Thyroid gland (tissue), 4 donors: ENCODE measurements at regions not wholly inside any gene's neighbourhood (a gene's known extent, or its start where the extent isn't known, plus 50 kb on each side); places are given as distances from the start of the nearest gene placed in this dataset.

ENCODE experiments used
- DNase-seq, 2 donors: peaks; one replicate each; pipeline ENCODE4 v3.0.0-alpha.2; 2019
- H3K27ac ChIP-seq, 3 donors: fragments of 200-600 bp; sonication (generic); 1 replicate in 2 of 3; 2 replicates in 1 of 3; pipeline ENCODE4 v1.5.1; 2016 to 2019; ENCODE audit warnings: mild to moderate bottlenecking in 1 of 3, moderate library complexity in 1 of 3
- H3K27me3 ChIP-seq: fragments of 200-600 bp; sonication (generic); one replicate; pipeline ENCODE4 v1.5.1; 2019
- H3K36me3 ChIP-seq, 2 donors: fragments of 200-600 bp; sonication (generic); one replicate each; pipeline ENCODE4 v1.5.1; 2016 to 2019
- H3K4me1 ChIP-seq, 2 donors: fragments of 200-600 bp; sonication (generic); one replicate each; pipeline ENCODE4 v1.5.1; 2017 to 2019
- H3K4me3 ChIP-seq, 3 donors: fragments of 200-600 bp; sonication (generic); replicated peaks in 1 of 3; 1 replicate in 2 of 3; 2 replicates in 1 of 3; pipeline ENCODE4 v1.5.1; 2016; ENCODE audit warnings: mild to moderate bottlenecking in 1 of 3
- H3K9me3 ChIP-seq: fragments of 200-600 bp; sonication (generic); one replicate; pipeline ENCODE4 v1.5.1; 2017
- POLR2A ChIP-seq, 2 donors: fragments of 450-650 bp; IDR thresholded peaks; one replicate each; pipeline ENCODE4 v1.6.1; 2017; ENCODE audit warnings: antibody characterized with exemption in 2 of 2, mild to moderate bottlenecking in 2 of 2, moderate library complexity in 1 of 2
- WGBS, 2 donors: methylation state at CpG; one replicate each; pipeline ENCODE4 v1.1.5; 2017; 5-methylcytosine and 5-hydroxymethylcytosine counted together
- intact Hi-C: fragments of 100-400 bp; cut with DNase I; formaldehyde crosslinking; loops from one replicate; pipeline ENCODE4 v1.15.1; 2023
- TF ChIP-seq, protein P1 (sequence below), 6 experiments: fragments of 200-600 bp in 3 of 6; fragments of 450-650 bp in 3 of 6; sonication (generic) in 3 of 6; IDR thresholded peaks; one replicate each; pipeline ENCODE4 v1.5.1; 2016 to 2019; ENCODE audit warnings: antibody characterized with exemption in 6 of 6, mild to moderate bottlenecking in 2 of 6, inconsistent platforms in 1 of 6, moderate library complexity in 1 of 6

- 84 to 85% methylated on average over 2 of the region's 2 CpGs for WGBS, 2 donors
These were observed 387.8 kb downstream of the SMOC2 start for GRCh38 chr6:168828800-168829199.

DNA sequence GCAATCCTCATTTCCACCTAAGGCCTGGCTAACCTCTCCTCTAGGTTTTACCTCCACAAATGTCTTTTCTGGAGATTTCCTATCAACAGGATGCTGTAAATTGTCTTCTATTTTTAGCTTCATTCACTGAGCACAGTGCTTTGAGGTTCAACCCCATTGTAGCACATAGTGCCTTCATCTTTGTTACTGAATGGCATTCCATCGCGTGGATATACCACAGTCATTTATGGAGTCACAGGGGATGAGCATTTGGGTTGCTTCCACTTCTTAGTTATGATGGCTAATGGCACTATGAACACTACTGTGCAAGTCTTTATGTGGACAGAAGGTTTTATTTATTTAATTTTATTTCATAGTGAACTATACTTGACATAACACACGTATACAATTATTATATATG lies 387.1 kb downstream of the SMOC2 start:
- Histone ChIP-seq H3K4me3 (no peak overlapping the region), H3K27ac (no peak overlapping the region), H3K27me3 (no peaks in the 10 kb centered on the region), H3K9me3 (no peaks in the 10 kb centered on the region), H3K4me1 (no peaks in the 10 kb centered on the region), H3K36me3 (no peaks in the 10 kb centered on the region)
- intact Hi-C loops, result no loop called here
- TF ChIP-seq POLR2A (IDR thresholded peaks at IDR 0.05), result no peak
- TF ChIP-seq, protein P1, sequence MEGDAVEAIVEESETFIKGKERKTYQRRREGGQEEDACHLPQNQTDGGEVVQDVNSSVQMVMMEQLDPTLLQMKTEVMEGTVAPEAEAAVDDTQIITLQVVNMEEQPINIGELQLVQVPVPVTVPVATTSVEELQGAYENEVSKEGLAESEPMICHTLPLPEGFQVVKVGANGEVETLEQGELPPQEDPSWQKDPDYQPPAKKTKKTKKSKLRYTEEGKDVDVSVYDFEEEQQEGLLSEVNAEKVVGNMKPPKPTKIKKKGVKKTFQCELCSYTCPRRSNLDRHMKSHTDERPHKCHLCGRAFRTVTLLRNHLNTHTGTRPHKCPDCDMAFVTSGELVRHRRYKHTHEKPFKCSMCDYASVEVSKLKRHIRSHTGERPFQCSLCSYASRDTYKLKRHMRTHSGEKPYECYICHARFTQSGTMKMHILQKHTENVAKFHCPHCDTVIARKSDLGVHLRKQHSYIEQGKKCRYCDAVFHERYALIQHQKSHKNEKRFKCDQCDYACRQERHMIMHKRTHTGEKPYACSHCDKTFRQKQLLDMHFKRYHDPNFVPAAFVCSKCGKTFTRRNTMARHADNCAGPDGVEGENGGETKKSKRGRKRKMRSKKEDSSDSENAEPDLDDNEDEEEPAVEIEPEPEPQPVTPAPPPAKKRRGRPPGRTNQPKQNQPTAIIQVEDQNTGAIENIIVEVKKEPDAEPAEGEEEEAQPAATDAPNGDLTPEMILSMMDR (IDR thresholded peaks at IDR 0.05), result no peak
- WGBS, 2 donors, result 70 to 94% methylated on average over 3 of the region's 3 CpGs
- DNase-seq, result no peak

More at GRCh38 chr6:168828800-168829199, 387.8 kb downstream of the SMOC2 start:
- no peak for TF ChIP-seq POLR2A (IDR thresholded peaks at IDR 0.05)
- TF ChIP-seq, protein P1 (IDR thresholded peaks at IDR 0.05), result no peak
- Histone ChIP-seq H3K27ac (no peak overlapping the region), H3K9me3 (no peaks in the 10 kb centered on the region), H3K27me3 (no peaks in the 10 kb centered on the region), H3K4me1 (no peaks in the 10 kb centered on the region), H3K4me3 (no peak overlapping the region), H3K36me3 (no peaks in the 10 kb centered on the region)
- no peak for DNase-seq
- intact Hi-C loops, result no loop called here

DNA sequence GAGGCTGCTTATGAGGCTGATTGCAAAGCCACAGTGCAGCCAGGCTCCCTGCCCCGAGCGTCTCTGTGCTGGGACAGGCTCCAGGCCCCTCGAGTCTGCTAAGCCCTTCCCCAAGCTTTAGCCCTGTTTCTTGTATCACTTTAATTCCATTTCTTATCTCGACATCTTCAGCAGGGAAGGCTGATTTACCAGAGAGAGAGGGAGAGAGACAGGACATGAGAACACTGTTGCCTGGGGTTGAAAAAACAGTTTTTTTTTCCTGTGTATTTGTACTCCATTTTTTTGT lies 386.5 kb downstream of the SMOC2 start:
- no peaks in the 10 kb centered on the region for H3K27me3 ChIP-seq
- 50 to 60% methylated on average over 4 of the region's 4 CpGs for WGBS, 2 donors
- no peak for DNase-seq

GRCh38 chr6:168826726-168827585 lies 386.0 kb downstream of the SMOC2 start:
- Histone ChIP-seq H3K27ac (no peak overlapping the region), H3K9me3 (no peaks in the 10 kb centered on the region), H3K36me3 (no peaks in the 10 kb centered on the region), H3K4me3 (no peak overlapping the region), H3K4me1 (no peaks in the 10 kb centered on the region), H3K27me3 (no peaks in the 10 kb centered on the region)
- no peak for TF ChIP-seq POLR2A (IDR thresholded peaks at IDR 0.05)
- intact Hi-C loops, result no loop called here
- DNase-seq, result no peak
- WGBS, 2 donors, result 71 to 79% methylated on average over 19 of the region's 19 CpGs

More for the DNA sequence above, 386.5 kb downstream of the SMOC2 start:
- no peak for TF ChIP-seq POLR2A (IDR thresholded peaks at IDR 0.05)
- TF ChIP-seq, protein P1 (IDR thresholded peaks at IDR 0.05), result no peak
- Histone ChIP-seq H3K36me3 (no peaks in the 10 kb centered on the region), H3K9me3 (no peaks in the 10 kb centered on the region), H3K4me1 (no peaks in the 10 kb centered on the region), H3K27ac (no peak overlapping the region), H3K4me3 (no peak overlapping the region)
- intact Hi-C loops, result no loop called here

- Histone ChIP-seq H3K27me3 (no peaks in the 10 kb centered on the region), H3K4me3 (no peak overlapping the region), H3K9me3 (no peaks in the 10 kb centered on the region), H3K4me1 (no peaks in the 10 kb centered on the region), H3K27ac (no peak overlapping the region), H3K36me3 (no peaks in the 10 kb centered on the region)
- intact Hi-C loops, result no loop called here
- no peak for TF ChIP-seq POLR2A (IDR thresholded peaks at IDR 0.05)
- TF ChIP-seq, protein P1 (IDR thresholded peaks at IDR 0.05), result no peak
- 95 to 96% methylated on average over 23 of the region's 23 CpGs for WGBS, 2 donors
- no peak for DNase-seq
These were observed 385.1 kb downstream of the SMOC2 start for GRCh38 chr6:168826078-168826390.
